Peyer's patch (tissue), 4 donors: ENCODE measurements at regions not wholly inside any gene's neighbourhood (a gene's known extent, or its start where the extent isn't known, plus 50 kb on each side); places are given as distances from the start of the nearest gene placed in this dataset.

Experiments used
- DNase-seq, 3 donors: peaks; one replicate each; pipeline ENCODE4 v3.0.0-alpha.2; 2017 to 2019
- H3K27ac ChIP-seq, 4 donors: fragments of 200-600 bp; sonication (generic); one replicate each; pipeline ENCODE4 v1.5.1; 2016 to 2019
- H3K27me3 ChIP-seq, 2 donors: fragments of 200-600 bp; sonication (generic); one replicate each; pipeline ENCODE4 v1.5.1; 2019
- H3K36me3 ChIP-seq, 3 donors: fragments of 200-600 bp; sonication (generic); one replicate each; pipeline ENCODE4 v1.5.1; 2016 to 2019
- H3K4me1 ChIP-seq, 4 donors: fragments of 200-600 bp; sonication (generic); one replicate each; pipeline ENCODE4 v1.5.1; 2016 to 2019
- H3K4me3 ChIP-seq, 4 donors: fragments of 200-600 bp; sonication (generic); 1 replicate in 3 of 4; 2 replicates in 1 of 4; pipeline ENCODE4 v1.5.1; 2016 to 2019; ENCODE audit warnings: mild to moderate bottlenecking in 1 of 4
- H3K9me3 ChIP-seq, 4 donors: fragments of 200-600 bp; sonication (generic); one replicate each; pipeline ENCODE4 v1.5.1; 2016 to 2019; ENCODE audit warnings: mild to moderate bottlenecking in 1 of 4
- CTCF ChIP-seq, 6 experiments: fragments of 450-650 bp in 4 of 6; fragments of 200-600 bp in 2 of 6; sonication (generic) in 1 of 6; IDR thresholded peaks; one replicate each; pipeline ENCODE4 v1.5.1; 2017 to 2019; ENCODE audit warnings: antibody characterized with exemption in 6 of 6, mild to moderate bottlenecking in 3 of 6, moderate library complexity in 1 of 6
- POLR2A ChIP-seq, 2 donors: fragments of 450-650 bp; IDR thresholded peaks; one replicate each; pipeline ENCODE4 v1.5.1; 2017; ENCODE audit warnings: antibody characterized with exemption in 2 of 2, mild to moderate bottlenecking in 2 of 2, moderate library complexity in 2 of 2

GRCh38 chr2:16273111-16273510 is 332.8 kb downstream of the MYCN start:
- no peak overlapping the region for H3K27ac ChIP-seq
- no peaks in the 10 kb centered on the region for H3K4me1 ChIP-seq
- no peaks in the 10 kb centered on the region for H3K27me3 ChIP-seq
- no peaks in the 10 kb centered on the region for H3K36me3 ChIP-seq
- DNase-seq = no peak
- no peak for TF ChIP-seq POLR2A (IDR thresholded peaks at IDR 0.05)
- no peak for TF ChIP-seq CTCF (IDR thresholded peaks at IDR 0.05)
- H3K9me3 ChIP-seq = no peaks in the 10 kb centered on the region
- H3K4me3 ChIP-seq = no peak overlapping the region

- no peak for DNase-seq
- H3K36me3 ChIP-seq = no peaks in the 10 kb centered on the region
- no peak overlapping the region for H3K4me3 ChIP-seq
- TF ChIP-seq CTCF (IDR thresholded peaks at IDR 0.05) (no peak), POLR2A (IDR thresholded peaks at IDR 0.05) (no peak)
- no peaks in the 10 kb centered on the region for H3K4me1 ChIP-seq
- H3K27me3 ChIP-seq = no peaks in the 10 kb centered on the region
- H3K27ac ChIP-seq = no peak overlapping the region
- no peaks in the 10 kb centered on the region for H3K9me3 ChIP-seq
These were observed 331.9 kb downstream of the MYCN start for GRCh38 chr2:16272038-16272788.

- DNase-seq = no peak
- H3K27ac ChIP-seq = no peak overlapping the region
- TF ChIP-seq POLR2A (IDR thresholded peaks at IDR 0.05) (no peak), CTCF (IDR thresholded peaks at IDR 0.05) (no peak)
- H3K27me3 ChIP-seq = no peaks in the 10 kb centered on the region
- H3K4me3 ChIP-seq = no peak overlapping the region
- no peaks in the 10 kb centered on the region for H3K36me3 ChIP-seq
- H3K4me1 ChIP-seq = no peaks in the 10 kb centered on the region
- H3K9me3 ChIP-seq = no peaks in the 10 kb centered on the region
These were observed 331.0 kb downstream of the MYCN start for GRCh38 chr2:16271231-16271896.

GRCh38 chr2:16270441-16270840 is 330.1 kb downstream of the MYCN start:
- TF ChIP-seq CTCF (IDR thresholded peaks at IDR 0.05) = no peak
- no peaks in the 10 kb centered on the region for H3K9me3 ChIP-seq
- H3K27me3 ChIP-seq = no peaks in the 10 kb centered on the region
- DNase-seq = no peak
- no peaks in the 10 kb centered on the region for H3K4me1 ChIP-seq
- H3K27ac ChIP-seq = no peak overlapping the region
- H3K4me3 ChIP-seq = no peak overlapping the region
- H3K36me3 ChIP-seq = no peaks in the 10 kb centered on the region

GRCh38 chr2:16268301-16269000 is 328.1 kb downstream of the MYCN start:
- no peaks in the 10 kb centered on the region for H3K9me3 ChIP-seq

More at GRCh38 chr2:16268301-16269000, 328.1 kb downstream of the MYCN start:
- H3K4me3 ChIP-seq = no peak overlapping the region
- no peaks in the 10 kb centered on the region for H3K27me3 ChIP-seq
- no peaks in the 10 kb centered on the region for H3K36me3 ChIP-seq
- H3K27ac ChIP-seq = no peak overlapping the region
- TF ChIP-seq CTCF (IDR thresholded peaks at IDR 0.05) = no peak
- TF ChIP-seq POLR2A (IDR thresholded peaks at IDR 0.05) = no peak
- no peak for DNase-seq
- no peaks in the 10 kb centered on the region for H3K4me1 ChIP-seq
